SK-N-MC (cell line): ENCODE measurements at regions not wholly inside any gene's neighbourhood (a gene's known extent, or its start where the extent isn't known, plus 50 kb on each side); places are given as distances from the start of the nearest gene placed in this dataset.
"Not testable (repeated sequence)": the region's sequence is repeated elsewhere in the genome, so short reads cannot be mapped to it uniquely, and the experiment has no call there.

Experiments used
- DNase-seq: peaks from one replicate; pipeline ENCODE4 v3.0.0-alpha.2; 2011; ENCODE audit warnings: low read depth, low spot score
- H3K27ac ChIP-seq: fragments of 200-600 bp; sonication (generic); 2 replicates; pipeline ENCODE4 v1.5.1; 2016; ENCODE audit warnings: mixed run types
- H3K36me3 ChIP-seq: fragments of 200-600 bp; sonication (generic); 2 replicates; pipeline ENCODE4 v1.6.1; 2017; ENCODE audit warnings: antibody characterized with exemption, low read length, mixed read lengths; ENCODE audit not compliant: insufficient read depth
- H3K4me3 ChIP-seq: fragments of 200-600 bp; sonication (generic); 2 replicates; pipeline ENCODE4 v1.5.1; 2016
- H3K9ac ChIP-seq: fragments of 200-600 bp; sonication (generic); 2 replicates; pipeline ENCODE4 v1.8.0; 2017; ENCODE audit warnings: mixed run types, mixed read lengths; ENCODE audit not compliant: insufficient read length
- H3K9me3 ChIP-seq: fragments of 200-600 bp; sonication (generic); 2 replicates; pipeline ENCODE4 v1.6.1; 2017; ENCODE audit warnings: low read depth, mild to moderate bottlenecking, antibody characterized with exemption, low read length, moderate library complexity, mixed read lengths
- EZH2 ChIP-seq: fragments of 200-600 bp; sonication (generic); IDR thresholded peaks from one replicate; pipeline ENCODE4 v1.6.1; 2017; ENCODE audit warnings: antibody characterized with exemption
- FOXP2 ChIP-seq: optimal IDR thresholded peaks from 2 replicates; pipeline ENCODE3; 2011; ENCODE audit warnings: mild to moderate bottlenecking, moderate library complexity; ENCODE audit not compliant: insufficient read depth; ENCODE audit errors: extremely low read length, control extremely low read depth
- POLR2AphosphoS5 ChIP-seq: IDR thresholded peaks from 2 replicates; pipeline ENCODE4 v1.6.1; 2012; ENCODE audit warnings: mild to moderate bottlenecking, low read depth, low read length, borderline replicate concordance

DNA sequence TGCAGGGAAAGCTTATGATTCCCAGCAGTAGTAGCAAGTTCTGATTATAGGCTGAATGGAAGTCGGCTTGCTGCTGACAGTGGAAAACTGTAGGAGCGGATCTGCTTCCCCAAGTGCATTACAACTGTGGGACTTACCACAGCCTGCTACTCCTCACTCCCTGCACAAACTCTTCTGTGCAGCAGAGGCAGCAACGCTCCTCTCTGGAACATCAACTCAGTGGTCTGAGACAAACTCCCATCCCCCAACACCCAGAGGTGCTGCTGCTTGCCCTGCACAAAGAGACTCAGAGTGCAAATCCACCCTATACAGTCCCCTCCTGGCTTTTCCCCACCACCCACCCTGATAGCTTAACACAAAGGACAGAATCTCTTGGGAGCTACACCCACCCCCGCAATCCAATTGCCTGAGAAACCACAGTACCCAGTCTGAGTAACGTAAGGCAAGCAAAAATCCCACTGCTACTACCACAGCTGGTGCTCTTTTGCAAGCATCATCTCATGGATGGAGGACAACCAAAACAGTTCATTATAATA lies 1455.2 kb downstream of the AMY1C start:
- no peaks in the 10 kb centered on the region for H3K36me3 ChIP-seq
- no peak overlapping the region for H3K9ac ChIP-seq
- DNase-seq: no peak
- no peaks in the 10 kb centered on the region for H3K9me3 ChIP-seq
- no peak overlapping the region for H3K27ac ChIP-seq
- H3K4me3 ChIP-seq: no peak overlapping the region
- TF ChIP-seq FOXP2 (no peak), EZH2 (no peak), POLR2AphosphoS5 (no peak)

GRCh38 chr1:105208581-105208980 lies 1458.9 kb downstream of the AMY1C start:
- no peak overlapping the region for H3K4me3 ChIP-seq
- H3K9me3 ChIP-seq: no peaks in the 10 kb centered on the region
- no peaks in the 10 kb centered on the region for H3K36me3 ChIP-seq
- no peak for TF ChIP-seq POLR2AphosphoS5
- no peak for TF ChIP-seq FOXP2
- TF ChIP-seq EZH2: no peak
- DNase-seq: no peak
- no peak overlapping the region for H3K27ac ChIP-seq
- no peak overlapping the region for H3K9ac ChIP-seq

- no peak for TF ChIP-seq POLR2AphosphoS5
- no peak for TF ChIP-seq FOXP2
- no peak for TF ChIP-seq EZH2
- H3K9ac ChIP-seq: no peak overlapping the region
- no peaks in the 10 kb centered on the region for H3K36me3 ChIP-seq
- H3K27ac ChIP-seq: no peak overlapping the region
- no peaks in the 10 kb centered on the region for H3K9me3 ChIP-seq
- no peak overlapping the region for H3K4me3 ChIP-seq
- DNase-seq: no peak
These were observed 1461.0 kb downstream of the AMY1C start for GRCh38 chr1:105210747-105211146.

DNA sequence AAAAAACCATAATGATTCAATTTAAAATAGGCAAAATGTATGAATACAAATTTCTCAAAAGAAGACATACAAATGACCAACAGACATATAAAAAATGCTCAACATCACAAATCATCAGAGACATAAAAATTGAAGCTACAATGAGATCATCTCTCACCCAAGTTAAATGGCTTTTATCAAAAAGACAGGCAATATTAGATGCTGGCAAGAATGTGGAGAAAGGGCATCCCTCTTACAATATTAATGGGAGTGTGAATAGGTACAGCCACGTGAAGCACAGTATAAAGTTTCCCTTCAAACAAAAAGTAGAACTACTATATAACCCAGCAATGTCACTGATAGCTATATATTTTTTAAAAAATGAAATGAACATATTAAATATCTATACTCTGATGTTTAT lies 1481.7 kb downstream of the AMY1C start:
- no peaks in the 10 kb centered on the region for H3K36me3 ChIP-seq
- H3K27ac ChIP-seq: no peak overlapping the region
- no peak for TF ChIP-seq EZH2
- TF ChIP-seq POLR2AphosphoS5: no peak
- no peak for TF ChIP-seq FOXP2
- no peak overlapping the region for H3K9ac ChIP-seq
- no peak for DNase-seq
- H3K9me3 ChIP-seq: no peaks in the 10 kb centered on the region
- no peak overlapping the region for H3K4me3 ChIP-seq

GRCh38 chr1:105243411-105243810 lies 1493.7 kb downstream of the AMY1C start:
- Histone ChIP-seq H3K9ac (no peak overlapping the region), H3K27ac (peak overlapping the region; percentile 47), H3K9me3 (no peaks in the 10 kb centered on the region), H3K4me3 (peak overlapping the region; percentile 44), H3K36me3 (no peaks in the 10 kb centered on the region)
- TF ChIP-seq EZH2: no peak
- TF ChIP-seq FOXP2: no peak
- no peak for DNase-seq

DNA sequence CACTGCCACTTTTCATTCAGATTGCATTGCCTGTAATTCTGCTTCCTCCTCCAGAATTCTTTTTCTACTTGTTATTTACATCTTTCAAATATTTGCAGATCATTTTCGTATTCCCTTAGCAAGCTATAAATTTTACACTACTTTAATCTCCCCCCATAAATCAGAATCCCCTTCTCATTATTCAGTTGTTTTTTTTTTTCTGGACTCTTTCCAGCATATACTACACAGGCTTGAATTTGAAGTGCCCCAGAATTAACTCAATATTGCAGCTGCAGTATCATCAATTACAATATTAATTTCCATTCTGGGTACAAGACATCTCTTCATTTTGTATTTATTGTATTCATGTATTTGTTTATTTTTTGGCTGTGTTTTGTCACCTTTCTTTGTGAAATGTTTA lies 1494.3 kb downstream of the AMY1C start:
- Histone ChIP-seq H3K9me3 (no peaks in the 10 kb centered on the region), H3K27ac (peak overlapping the region; percentile 47), H3K36me3 (no peaks in the 10 kb centered on the region), H3K9ac (no peak overlapping the region), H3K4me3 (peak overlapping the region; percentile 44)
- TF ChIP-seq POLR2AphosphoS5: peak; percentile 25; the same call in 1 of the 2 replicates
- TF ChIP-seq EZH2: no peak
- peak; percentile 16 for DNase-seq

GRCh38 chr1:105254906-105255305 lies 1505.2 kb downstream of the AMY1C start:
- no peak for TF ChIP-seq POLR2AphosphoS5
- no peak overlapping the region for H3K9ac ChIP-seq
- no peak for DNase-seq
- no peaks in the 10 kb centered on the region for H3K9me3 ChIP-seq
- no peak overlapping the region for H3K4me3 ChIP-seq
- H3K27ac ChIP-seq: no peak overlapping the region
- H3K36me3 ChIP-seq: no peaks in the 10 kb centered on the region

GRCh38 chr1:105260001-105260400 lies 1510.3 kb downstream of the AMY1C start:
- H3K9ac ChIP-seq: no peak overlapping the region
- no peak overlapping the region for H3K27ac ChIP-seq
- H3K9me3 ChIP-seq: no peaks in the 10 kb centered on the region
- no peaks in the 10 kb centered on the region for H3K36me3 ChIP-seq
- peak; percentile 26 for DNase-seq
- peak overlapping the region; percentile 51 for H3K4me3 ChIP-seq
- TF ChIP-seq EZH2 (no peak), FOXP2 (no peak), POLR2AphosphoS5 (no peak)

- Histone ChIP-seq H3K4me3 (no peak overlapping the region), H3K36me3 (no peaks in the 10 kb centered on the region), H3K9ac (no peak overlapping the region), H3K27ac (no peak overlapping the region), H3K9me3 (no peaks in the 10 kb centered on the region)
- DNase-seq: no peak
- TF ChIP-seq EZH2 (no peak), POLR2AphosphoS5 (no peak), FOXP2 (no peak)
These were observed 1521.3 kb downstream of the AMY1C start for GRCh38 chr1:105270966-105271365.

- H3K9ac ChIP-seq, H3K36me3 ChIP-seq, H3K4me3 ChIP-seq, DNase-seq, H3K27ac ChIP-seq, H3K9me3 ChIP-seq: not testable (repeated sequence)
These were observed 1522.7 kb downstream of the AMY1C start for GRCh38 chr1:105272376-105272775.
